HepG2 (cell line): ENCODE measurements at regions not wholly inside any gene's neighbourhood (a gene's known extent, or its start where the extent isn't known, plus 50 kb on each side); places are given as distances from the start of the nearest gene placed in this dataset.

ENCODE experiments used
- ATAC-seq: fragments of 200-7000 bp; cut with Tn5 transposase; 3 replicates; pipeline ENCODE4 v1.9.1; 2020; ENCODE audit warnings: mild to moderate bottlenecking, moderate library complexity
- BruUV-seq: library from RNA; stranded (reverse); fragments of 400-500 nt; replicated peaks from 2 replicates; lab custom pipeline; 2021; lab: Mats Ljungman, UMichigan
- CTCF ChIA-PET: fragments of 300-600 bp; formaldehyde crosslinking; extraction: SDS; loops from one replicate; lab custom pipeline; 2021; ENCODE audit warnings: low total read pairs, inconsistent platforms, low intra/inter-chr PET ratio; lab: Yijun Ruan, JAX
- POLR2A ChIA-PET: fragments of 350-600 bp; sonication (Branson Sonifier 250); formaldehyde crosslinking; loops from one replicate; lab custom pipeline; 2020; ENCODE audit warnings: antibody characterized with exemption, inconsistent platforms; lab: Yijun Ruan, JAX
- DNase-seq: peaks from one replicate; pipeline ENCODE4 v3.0.0-alpha.2; 2015; ENCODE audit warnings: low spot score
- FAIRE-seq: peaks from 3 replicates; lab custom pipeline; 2011; peaks lifted over from hg19 to GRCh38; lab: Jason Lieb, UNC
- H2AFZ ChIP-seq: one replicate; pipeline ENCODE4 v1.6.1; 2011; ENCODE audit warnings: low read length, inconsistent platforms
- H3K27ac ChIP-seq: fragments of 300-600 bp; 3 replicates; pipeline ENCODE4 v1.8.0; 2011; ENCODE audit warnings: mixed run types, mild to moderate bottlenecking, mixed read lengths, low read length, inconsistent platforms; ENCODE audit not compliant: insufficient read depth; ENCODE audit errors: extremely low read length
- H3K27me3 ChIP-seq, 2 experiments: fragments of 200-600 bp in 1 of 2; 2 replicates in 1 of 2; 3 replicates in 1 of 2; pipeline versions ENCODE4 v1.6.0 to v1.8.0; 2011; ENCODE audit warnings: low read length in 2 of 2, mild to moderate bottlenecking in 2 of 2, moderate library complexity in 2 of 2, inconsistent platforms in 1 of 2; ENCODE audit not compliant: insufficient read depth in 2 of 2, control insufficient read depth in 1 of 2
- H3K36me3 ChIP-seq, 2 experiments: fragments of 200-600 bp in 1 of 2; replicated peaks in 1 of 2; 2 replicates in 1 of 2; 3 replicates in 1 of 2; pipeline versions ENCODE4 v1.5.1 to v1.8.0; 2011; ENCODE audit warnings: low read length in 2 of 2, inconsistent platforms in 1 of 2; ENCODE audit not compliant: insufficient read depth in 2 of 2, control insufficient read depth in 1 of 2
- H3K4me1 ChIP-seq: 2 replicates; pipeline ENCODE4 v1.5.1; 2012; ENCODE audit warnings: low read length, inconsistent platforms; ENCODE audit not compliant: insufficient read depth
- H3K4me2 ChIP-seq: 2 replicates; pipeline ENCODE4 v1.6.0; 2011; ENCODE audit warnings: low read depth, low read length, inconsistent platforms
- H3K4me3 ChIP-seq, 3 experiments: fragments of 200-600 bp in 1 of 3; sonication (generic), shearing (Covaris generic) in 1 of 3; replicated peaks in 1 of 3; 2 replicates each; pipeline ENCODE4 v1.5.1; 2011 to 2016; ENCODE audit warnings: low read length in 3 of 3, inconsistent platforms in 2 of 3, low read depth in 2 of 3, mild to moderate bottlenecking in 2 of 3, control low read depth in 1 of 3, mixed read lengths in 1 of 3; ENCODE audit not compliant: insufficient read depth in 1 of 3
- H3K79me2 ChIP-seq: one replicate; pipeline ENCODE4 v1.6.1; 2011; ENCODE audit warnings: low read length, inconsistent platforms; ENCODE audit not compliant: insufficient read depth
- H3K9ac ChIP-seq: 2 replicates; pipeline ENCODE4 v1.6.0; 2011; ENCODE audit warnings: mild to moderate bottlenecking, low read depth, low read length, inconsistent platforms; ENCODE audit not compliant: insufficient read depth
- H3K9me3 ChIP-seq: 2 replicates; pipeline ENCODE4 v1.5.1; 2012; ENCODE audit warnings: mild to moderate bottlenecking, low read length
- H4K20me1 ChIP-seq: 2 replicates; pipeline ENCODE4 v1.6.0; 2011; ENCODE audit warnings: inconsistent platforms, mild to moderate bottlenecking, low read length, moderate library complexity; ENCODE audit not compliant: insufficient read depth
- PHF20 ChIP-seq: sonication (generic); formaldehyde crosslinking; IDR thresholded peaks from 2 replicates; pipeline ENCODE4 v1.5.0; 2020; ENCODE audit warnings: mild to moderate bottlenecking, missing genetic modification reagents
- WGBS: methylation state at CpG from one replicate; pipeline ENCODE4 v1.1.6; 2017; ENCODE audit warnings: low lambda C conversion rate; 5-methylcytosine and 5-hydroxymethylcytosine counted together
- in situ Hi-C: cut with HindIII; loops from 2 replicates; pipeline ENCODE4 v1.10.0; 2017; ENCODE audit warnings: low pct_unique_long_range_greater_than_20kb; ENCODE audit not compliant: extremely low pct_ligation_motif_present
- intact Hi-C: fragments of 100-400 bp; cut with micrococcal nuclease; formaldehyde crosslinking; loops from one replicate; pipeline ENCODE4 v1.10.0; 2022; ENCODE audit not compliant: unreplicated experiment
- TF ChIP-seq, protein P1 (sequence below): sonication (generic); formaldehyde crosslinking; IDR thresholded peaks from 2 replicates; pipeline ENCODE4 v1.8.1; 2023; ENCODE audit warnings: mild to moderate bottlenecking, inconsistent platforms, moderate library complexity, missing genetic modification reagents, borderline replicate concordance
- TF ChIP-seq, protein P2 (sequence below): IDR thresholded peaks from 2 replicates; pipeline ENCODE4 v1.6.1; 2018; ENCODE audit warnings: missing genetic modification reagents, mild to moderate bottlenecking, missing compliant biosample characterization
- TF ChIP-seq, protein P3 (sequence below): sonication (generic); formaldehyde crosslinking; IDR thresholded peaks from 2 replicates; pipeline ENCODE4 v1.4.0; 2020; ENCODE audit warnings: low read depth, mild to moderate bottlenecking, missing genetic modification reagents
- TF ChIP-seq, protein P4 (sequence below): sonication (generic); formaldehyde crosslinking; IDR thresholded peaks from 2 replicates; pipeline ENCODE4 v1.9.0; 2022; ENCODE audit warnings: low read depth, missing genetic modification reagents

DNA sequence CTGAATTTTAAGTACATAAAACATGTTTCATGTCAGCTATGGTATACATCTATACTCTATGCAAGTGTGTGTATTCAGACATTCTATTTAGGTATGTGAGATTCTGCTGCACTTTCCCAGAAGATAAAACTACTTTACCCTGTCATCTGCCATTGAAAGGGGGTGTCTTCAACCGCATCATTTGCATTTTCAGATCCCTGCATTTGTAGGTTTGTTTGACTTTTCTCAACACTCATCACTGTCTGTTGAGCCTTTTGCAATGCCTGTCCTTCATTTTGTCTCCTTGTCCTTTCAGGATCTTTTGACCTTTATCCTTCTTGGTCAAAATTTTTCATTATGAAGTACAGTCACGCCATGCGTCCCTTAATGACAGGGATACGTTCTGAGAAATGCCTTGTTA lies 103.5 kb downstream of the TMA16 start (continued):
- TF ChIP-seq, protein P1, sequence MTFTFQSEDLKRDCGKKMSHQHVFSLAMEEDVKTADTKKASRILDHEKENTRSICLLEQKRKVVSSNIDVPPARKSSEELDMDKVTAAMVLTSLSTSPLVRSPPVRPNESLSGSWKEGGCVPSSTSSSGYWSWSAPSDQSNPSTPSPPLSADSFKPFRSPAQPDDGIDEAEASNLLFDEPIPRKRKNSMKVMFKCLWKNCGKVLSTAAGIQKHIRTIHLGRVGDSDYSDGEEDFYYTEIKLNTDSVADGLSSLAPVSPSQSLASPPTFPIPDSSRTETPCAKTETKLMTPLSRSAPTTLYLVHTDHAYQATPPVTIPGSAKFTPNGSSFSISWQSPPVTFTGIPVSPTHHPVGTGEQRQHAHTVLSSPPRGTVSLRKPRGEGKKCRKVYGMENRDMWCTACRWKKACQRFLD, result no peak

DNA sequence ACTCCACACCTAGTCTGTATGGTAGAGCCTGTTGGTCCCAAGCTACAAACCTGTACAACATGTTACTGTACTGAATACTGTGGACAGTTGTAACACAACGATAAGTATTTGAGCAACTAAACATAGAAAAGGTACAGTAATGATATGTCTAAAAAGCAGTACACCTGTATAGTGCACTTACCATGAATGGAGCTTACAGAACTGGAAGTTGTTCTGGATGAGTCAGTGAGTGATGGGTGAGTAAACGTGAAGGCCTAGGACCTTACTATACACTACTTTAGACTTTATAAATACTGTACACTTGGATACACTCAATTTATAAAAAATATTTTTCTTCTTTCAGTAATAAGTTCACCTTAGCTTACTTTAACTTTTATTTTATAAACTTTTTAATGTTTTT lies 104.0 kb downstream of the TMA16 start:
- FAIRE-seq (no peak), ATAC-seq (no peak), DNase-seq (no peak)
- H2AFZ ChIP-seq, result no peak overlapping the region
- no peak overlapping the region for H3K27ac ChIP-seq
- CTCF ChIA-PET, result no interaction called here
- POLR2A ChIA-PET, result no interaction called here
- no peaks in the 10 kb centered on the region for H3K4me1 ChIP-seq
- no peak for TF ChIP-seq PHF20 (CRISPR knock-in tag)
- H3K79me2 ChIP-seq, result no peaks in the 10 kb centered on the region
- in situ Hi-C loops, result no loop called here
- no peaks in the 10 kb centered on the region for H3K27me3 ChIP-seq
- 24% methylated on average over 2 of the region's 2 CpGs for WGBS
- no TSS peak for BruUV-seq
- no peak overlapping the region for H3K9ac ChIP-seq
- H3K9me3 ChIP-seq, result no peaks in the 10 kb centered on the region
- no peaks in the 10 kb centered on the region for H3K36me3 ChIP-seq
- no peak overlapping the region for H3K4me2 ChIP-seq
- H4K20me1 ChIP-seq, result no peaks in the 10 kb centered on the region
- intact Hi-C loops, result no loop called here
- H3K4me3 ChIP-seq, result no peak overlapping the region

DNA sequence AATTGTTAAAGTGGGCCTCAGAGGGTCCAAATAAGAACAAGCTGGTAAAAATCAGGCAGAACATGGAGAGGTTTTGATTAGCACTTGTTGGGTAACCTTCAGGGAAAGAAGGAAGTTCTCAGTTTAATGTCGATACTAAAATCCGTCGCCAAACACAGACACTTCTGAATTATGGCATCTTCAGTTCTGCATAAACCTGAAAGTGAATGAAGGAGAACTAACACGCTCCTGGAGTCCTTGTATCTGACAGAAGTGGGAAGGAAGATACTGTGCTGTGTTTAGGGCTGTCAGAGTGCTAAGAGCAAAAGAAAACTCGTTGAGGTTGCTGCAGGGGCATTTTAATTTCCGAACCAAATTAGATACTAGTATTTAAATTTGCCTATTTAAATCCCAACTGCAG lies 106.2 kb downstream of the TMA16 start:
- ChIA-PET POLR2A (no interaction called here), CTCF (no interaction called here)
- Histone ChIP-seq H3K27ac (no peak overlapping the region), H3K9ac (no peak overlapping the region), H3K9me3 (no peaks in the 10 kb centered on the region), H3K27me3 (no peaks in the 10 kb centered on the region), H3K36me3 (no peaks in the 10 kb centered on the region), H3K79me2 (no peaks in the 10 kb centered on the region), H2AFZ (no peak overlapping the region), H4K20me1 (no peaks in the 10 kb centered on the region)
- DNase-seq (no peak), ATAC-seq (no peak)
- in situ Hi-C loops, result no loop called here
- 2% methylated on average over 6 of the region's 6 CpGs for WGBS
- TF ChIP-seq, protein P2, sequence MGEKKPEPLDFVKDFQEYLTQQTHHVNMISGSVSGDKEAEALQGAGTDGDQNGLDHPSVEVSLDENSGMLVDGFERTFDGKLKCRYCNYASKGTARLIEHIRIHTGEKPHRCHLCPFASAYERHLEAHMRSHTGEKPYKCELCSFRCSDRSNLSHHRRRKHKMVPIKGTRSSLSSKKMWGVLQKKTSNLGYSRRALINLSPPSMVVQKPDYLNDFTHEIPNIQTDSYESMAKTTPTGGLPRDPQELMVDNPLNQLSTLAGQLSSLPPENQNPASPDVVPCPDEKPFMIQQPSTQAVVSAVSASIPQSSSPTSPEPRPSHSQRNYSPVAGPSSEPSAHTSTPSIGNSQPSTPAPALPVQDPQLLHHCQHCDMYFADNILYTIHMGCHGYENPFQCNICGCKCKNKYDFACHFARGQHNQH (CRISPR knock-in tag), result no peak
- TF ChIP-seq, protein P3, sequence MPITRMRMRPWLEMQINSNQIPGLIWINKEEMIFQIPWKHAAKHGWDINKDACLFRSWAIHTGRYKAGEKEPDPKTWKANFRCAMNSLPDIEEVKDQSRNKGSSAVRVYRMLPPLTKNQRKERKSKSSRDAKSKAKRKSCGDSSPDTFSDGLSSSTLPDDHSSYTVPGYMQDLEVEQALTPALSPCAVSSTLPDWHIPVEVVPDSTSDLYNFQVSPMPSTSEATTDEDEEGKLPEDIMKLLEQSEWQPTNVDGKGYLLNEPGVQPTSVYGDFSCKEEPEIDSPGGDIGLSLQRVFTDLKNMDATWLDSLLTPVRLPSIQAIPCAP (CRISPR knock-in tag), result no peak
- TF ChIP-seq, protein P4, sequence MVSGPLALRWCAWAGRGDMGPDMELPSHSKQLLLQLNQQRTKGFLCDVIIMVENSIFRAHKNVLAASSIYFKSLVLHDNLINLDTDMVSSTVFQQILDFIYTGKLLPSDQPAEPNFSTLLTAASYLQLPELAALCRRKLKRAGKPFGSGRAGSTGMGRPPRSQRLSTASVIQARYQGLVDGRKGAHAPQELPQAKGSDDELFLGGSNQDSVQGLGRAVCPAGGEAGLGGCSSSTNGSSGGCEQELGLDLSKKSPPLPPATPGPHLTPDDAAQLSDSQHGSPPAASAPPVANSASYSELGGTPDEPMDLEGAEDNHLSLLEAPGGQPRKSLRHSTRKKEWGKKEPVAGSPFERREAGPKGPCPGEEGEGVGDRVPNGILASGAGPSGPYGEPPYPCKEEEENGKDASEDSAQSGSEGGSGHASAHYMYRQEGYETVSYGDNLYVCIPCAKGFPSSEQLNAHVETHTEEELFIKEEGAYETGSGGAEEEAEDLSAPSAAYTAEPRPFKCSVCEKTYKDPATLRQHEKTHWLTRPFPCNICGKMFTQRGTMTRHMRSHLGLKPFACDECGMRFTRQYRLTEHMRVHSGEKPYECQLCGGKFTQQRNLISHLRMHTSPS (CRISPR knock-in tag), result no peak
- TF ChIP-seq, all 625 proteins: peak for 0
- BruUV-seq, result no TSS peak
- H3K4me1 ChIP-seq, result peaks cover 11% of the 10 kb centered on the region; the same call in 1 of the 2 replicates
- H3K4me3 ChIP-seq, result no peak overlapping the region
- no peak for FAIRE-seq
- no peak overlapping the region for H3K4me2 ChIP-seq
- intact Hi-C loops, result no loop called here
